Effector memory CD8-positive, alpha-beta T cell (primary cell): ENCODE measurements at regions not wholly inside any gene's neighbourhood (a gene's known extent, or its start where the extent isn't known, plus 50 kb on each side); places are given as distances from the start of the nearest gene placed in this dataset.

Experiments used
- ATAC-seq: fragments of 150-1000 bp; cut with Tn5 transposase; replicated peaks from 2 replicates; pipeline ENCODE4 v1.10.0; 2021; ENCODE audit warnings: mild to moderate bottlenecking, moderate library complexity
- DNase-seq, 3 experiments: peaks; one replicate each; pipeline ENCODE4 v3.0.0; 2021
- H3K27ac Mint-ChIP-seq, 2 donors: one replicate each; pipeline ENCODE4 v1.8.0; 2022; ENCODE audit warnings: mild to moderate bottlenecking in 2 of 2, mixed read lengths in 2 of 2, moderate library complexity in 2 of 2
- H3K27me3 Mint-ChIP-seq, 2 donors: one replicate each; pipeline ENCODE4 v1.8.0; 2022; ENCODE audit warnings: mixed read lengths in 2 of 2
- H3K36me3 Mint-ChIP-seq: one replicate; pipeline ENCODE4 v1.8.0; 2022; ENCODE audit warnings: mild to moderate bottlenecking, moderate library complexity, mixed read lengths; ENCODE audit not compliant: insufficient read depth
- H3K4me1 Mint-ChIP-seq, 2 donors: one replicate each; pipeline ENCODE4 v1.8.0; 2022; ENCODE audit warnings: low read depth in 2 of 2, mixed read lengths in 2 of 2
- H3K4me3 Mint-ChIP-seq, 2 donors: one replicate each; pipeline ENCODE4 v1.8.0; 2022; ENCODE audit warnings: mild to moderate bottlenecking in 2 of 2, mixed read lengths in 2 of 2, moderate library complexity in 2 of 2
- H3K9me3 Mint-ChIP-seq, 2 donors: one replicate each; pipeline ENCODE4 v1.8.0; 2022; ENCODE audit warnings: mixed read lengths in 2 of 2

- no peaks in the 10 kb centered on the region for H3K27me3 Mint-ChIP-seq
- DNase-seq (no peak), ATAC-seq (no peak)
- no peak overlapping the region for H3K4me3 Mint-ChIP-seq
- no peaks in the 10 kb centered on the region for H3K4me1 Mint-ChIP-seq
- no peak overlapping the region for H3K27ac Mint-ChIP-seq
- peaks cover under 1 to 12% of the 10 kb centered on the region in 2 donors for H3K9me3 Mint-ChIP-seq
- H3K36me3 Mint-ChIP-seq, result no peaks in the 10 kb centered on the region
Measured at GRCh38 chr4:126023896-126024295, 709.1 kb downstream of the FAT4 start.

GRCh38 chr4:126027601-126028000 lies 712.8 kb downstream of the FAT4 start:
- Mint-ChIP-seq H3K4me1 (no peaks in the 10 kb centered on the region), H3K27ac (no peak overlapping the region), H3K9me3 (peaks cover 3 to 12% of the 10 kb centered on the region in 2 donors), H3K36me3 (no peaks in the 10 kb centered on the region), H3K4me3 (no peak overlapping the region), H3K27me3 (no peaks in the 10 kb centered on the region)
- no peak for ATAC-seq
- DNase-seq, result no peak

GRCh38 chr4:126028876-126029275 lies 714.1 kb downstream of the FAT4 start:
- DNase-seq (no peak), ATAC-seq (no peak)
- no peaks in the 10 kb centered on the region for H3K4me1 Mint-ChIP-seq
- H3K9me3 Mint-ChIP-seq, result peaks cover 9 to 12% of the 10 kb centered on the region in 2 donors
- no peak overlapping the region for H3K27ac Mint-ChIP-seq
- no peak overlapping the region for H3K4me3 Mint-ChIP-seq
- H3K27me3 Mint-ChIP-seq, result no peaks in the 10 kb centered on the region
- H3K36me3 Mint-ChIP-seq, result no peaks in the 10 kb centered on the region

GRCh38 chr4:126037231-126037630 lies 722.5 kb downstream of the FAT4 start:
- no peaks in the 10 kb centered on the region for H3K36me3 Mint-ChIP-seq
- H3K27ac Mint-ChIP-seq, result no peak overlapping the region
- H3K4me3 Mint-ChIP-seq, result no peak overlapping the region
- peaks cover 3 to 15% of the 10 kb centered on the region in 2 donors for H3K9me3 Mint-ChIP-seq
- H3K27me3 Mint-ChIP-seq, result no peaks in the 10 kb centered on the region
- DNase-seq (no peak), ATAC-seq (no peak)
- H3K4me1 Mint-ChIP-seq, result no peaks in the 10 kb centered on the region

GRCh38 chr4:126038502-126039144 lies 723.9 kb downstream of the FAT4 start:
- no peaks in the 10 kb centered on the region for H3K4me1 Mint-ChIP-seq
- no peak for DNase-seq

GRCh38 chr4:126046081-126046614 lies 731.4 kb downstream of the FAT4 start:
- DNase-seq, result no peak
- Mint-ChIP-seq H3K27me3 (no peaks in the 10 kb centered on the region), H3K4me1 (no peaks in the 10 kb centered on the region), H3K27ac (no peak overlapping the region), H3K36me3 (no peaks in the 10 kb centered on the region), H3K4me3 (no peak overlapping the region), H3K9me3 (peaks cover 7 to 10% of the 10 kb centered on the region in 2 donors)
- ATAC-seq, result no peak

More at GRCh38 chr4:126038502-126039144, 723.9 kb downstream of the FAT4 start:
- no peak for ATAC-seq
- H3K36me3 Mint-ChIP-seq, result no peaks in the 10 kb centered on the region
- H3K4me3 Mint-ChIP-seq, result no peak overlapping the region
- H3K9me3 Mint-ChIP-seq, result peaks cover 7 to 10% of the 10 kb centered on the region in 2 donors
- no peaks in the 10 kb centered on the region for H3K27me3 Mint-ChIP-seq
- H3K27ac Mint-ChIP-seq, result no peak overlapping the region

- Mint-ChIP-seq H3K4me3 (no peak overlapping the region), H3K36me3 (no peaks in the 10 kb centered on the region), H3K27ac (no peak overlapping the region), H3K9me3 (peaks cover 5 to 9% of the 10 kb centered on the region in 2 donors), H3K4me1 (no peaks in the 10 kb centered on the region), H3K27me3 (no peaks in the 10 kb centered on the region)
- DNase-seq (no peak), ATAC-seq (no peak)
Measured at GRCh38 chr4:126047114-126047513, 732.4 kb downstream of the FAT4 start.

GRCh38 chr4:126051689-126052424 lies 737.1 kb downstream of the FAT4 start:
- Mint-ChIP-seq H3K36me3 (no peaks in the 10 kb centered on the region), H3K27me3 (no peaks in the 10 kb centered on the region), H3K9me3 (peaks cover 4 to 16% of the 10 kb centered on the region in 2 donors), H3K27ac (no peak overlapping the region), H3K4me3 (no peak overlapping the region), H3K4me1 (no peaks in the 10 kb centered on the region)
- ATAC-seq (no peak), DNase-seq (no peak)

GRCh38 chr4:126056116-126056650 lies 741.4 kb downstream of the FAT4 start:
- Mint-ChIP-seq H3K9me3 (peaks cover 11 to 16% of the 10 kb centered on the region in 2 donors), H3K4me1 (no peaks in the 10 kb centered on the region), H3K36me3 (no peaks in the 10 kb centered on the region), H3K27ac (no peak overlapping the region), H3K4me3 (no peak overlapping the region), H3K27me3 (no peaks in the 10 kb centered on the region)
- ATAC-seq (no peak), DNase-seq (no peak)

GRCh38 chr4:126057371-126057770 lies 742.6 kb downstream of the FAT4 start:
- Mint-ChIP-seq H3K27ac (no peak overlapping the region), H3K4me1 (no peaks in the 10 kb centered on the region), H3K4me3 (no peak overlapping the region), H3K36me3 (no peaks in the 10 kb centered on the region), H3K27me3 (no peaks in the 10 kb centered on the region), H3K9me3 (peaks cover 17 to 22% of the 10 kb centered on the region in 2 donors)
- ATAC-seq (no peak), DNase-seq (no peak)

- Mint-ChIP-seq H3K4me1 (no peaks in the 10 kb centered on the region), H3K4me3 (no peak overlapping the region), H3K27me3 (no peaks in the 10 kb centered on the region), H3K36me3 (no peaks in the 10 kb centered on the region), H3K27ac (no peak overlapping the region), H3K9me3 (peaks cover 20 to 22% of the 10 kb centered on the region in 2 donors)
- DNase-seq (no peak), ATAC-seq (no peak)
Measured at GRCh38 chr4:126058596-126058995, 743.8 kb downstream of the FAT4 start.

GRCh38 chr4:126061655-126062054 lies 746.9 kb downstream of the FAT4 start:
- ATAC-seq (no peak), DNase-seq (no peak)
- Mint-ChIP-seq H3K4me1 (no peaks in the 10 kb centered on the region), H3K27ac (no peak overlapping the region), H3K27me3 (no peaks in the 10 kb centered on the region), H3K9me3 (peaks cover 5 to 18% of the 10 kb centered on the region in 2 donors), H3K36me3 (no peaks in the 10 kb centered on the region), H3K4me3 (no peak overlapping the region)

GRCh38 chr4:126065016-126065415 lies 750.3 kb downstream of the FAT4 start:
- Mint-ChIP-seq H3K36me3 (no peaks in the 10 kb centered on the region), H3K9me3 (peaks cover 5 to 10% of the 10 kb centered on the region in 2 donors)

More at GRCh38 chr4:126065016-126065415, 750.3 kb downstream of the FAT4 start:
- no peak overlapping the region for H3K4me3 Mint-ChIP-seq
- no peaks in the 10 kb centered on the region for H3K27me3 Mint-ChIP-seq
- no peak overlapping the region for H3K27ac Mint-ChIP-seq
- ATAC-seq (no peak), DNase-seq (no peak)
- H3K4me1 Mint-ChIP-seq, result no peaks in the 10 kb centered on the region
